ENCODE measurements at regions not wholly inside any gene's neighbourhood (a gene's known extent, or its start where the extent isn't known, plus 50 kb on each side); places are given as distances from the start of the nearest gene placed in this dataset.
"Not testable (repeated sequence)": the region's sequence is repeated elsewhere in the genome, so short reads cannot be mapped to it uniquely, and the experiment has no call there.

DNA sequence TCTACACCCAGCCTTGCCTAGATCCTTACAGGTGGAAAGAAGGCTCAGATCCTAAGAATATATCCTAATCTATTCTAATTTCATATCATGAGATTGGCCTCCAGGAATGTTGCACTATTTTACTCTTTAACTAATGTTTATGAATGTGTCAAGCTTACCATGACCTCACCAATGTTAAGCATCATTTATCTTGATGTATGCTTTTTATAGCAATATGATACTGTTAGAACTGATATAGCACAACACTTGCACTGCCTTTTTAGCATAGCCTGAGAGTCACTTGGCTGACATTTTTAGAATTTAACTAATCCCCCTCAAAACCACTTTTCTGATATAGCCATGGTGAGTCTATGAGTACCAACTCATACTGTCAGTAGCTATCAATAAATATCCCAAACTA, 191.5 kb upstream of the NR2F2 start:
- DNase-seq: no peak

DNA sequence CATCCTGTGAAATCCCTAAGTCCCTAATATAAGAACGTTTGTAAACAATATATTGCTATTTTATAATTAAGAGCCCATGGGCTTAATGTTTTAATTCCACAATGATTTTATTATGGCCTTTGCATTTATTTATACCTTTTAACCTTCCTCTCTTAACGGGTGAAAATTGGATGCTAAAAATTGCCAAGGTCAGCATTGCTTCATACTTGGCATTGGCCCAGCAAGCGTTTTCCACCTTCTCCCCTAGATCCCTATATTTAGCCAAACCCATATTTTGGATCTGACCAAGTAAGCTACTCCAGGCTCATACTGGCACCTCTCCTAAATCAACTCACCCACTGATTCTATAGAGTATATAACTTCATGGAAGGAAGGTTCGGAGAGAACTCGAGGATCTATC, 188.0 kb upstream of the NR2F2 start:
- DNase-seq: no peak

DNA sequence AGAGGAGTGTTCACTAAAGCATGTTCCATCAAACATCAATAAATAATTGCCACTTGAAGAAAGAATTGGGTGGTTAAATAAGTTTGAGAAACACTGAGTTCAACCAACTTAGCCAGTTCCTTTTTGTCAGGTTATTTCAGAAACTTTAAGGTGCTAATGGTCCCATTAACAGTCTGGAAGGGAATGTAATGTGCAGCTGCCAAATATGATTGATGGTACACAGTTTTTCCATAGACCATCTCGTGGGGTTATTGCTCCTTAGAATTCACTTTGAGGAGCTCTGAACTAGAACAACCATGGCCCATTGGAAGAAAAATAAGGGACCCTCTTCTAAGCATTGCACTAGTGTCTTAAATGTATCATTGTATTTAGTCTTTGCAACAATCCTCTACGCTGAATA, 185.8 kb upstream of the NR2F2 start:
- no peak for DNase-seq

DNA sequence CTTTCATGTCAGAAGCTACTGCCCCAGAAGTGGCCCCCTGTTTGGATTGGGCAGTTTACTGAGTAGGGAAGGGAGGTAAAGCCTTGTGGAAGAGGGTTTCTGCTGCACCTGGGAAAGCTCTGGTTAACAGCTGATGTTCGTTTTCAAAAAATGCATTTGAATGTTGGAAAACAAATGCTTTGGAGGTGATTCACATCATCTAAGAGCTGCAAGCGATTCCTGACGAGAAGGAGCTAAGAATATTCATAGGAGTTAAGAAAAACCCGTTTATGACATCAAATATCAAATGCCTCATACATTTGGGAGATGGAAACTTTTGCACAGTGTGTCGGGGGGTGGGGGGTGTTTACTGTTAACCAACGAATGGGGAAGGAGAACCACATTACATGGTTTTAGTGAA, 183.8 kb upstream of the NR2F2 start:
- no peak for DNase-seq

DNA sequence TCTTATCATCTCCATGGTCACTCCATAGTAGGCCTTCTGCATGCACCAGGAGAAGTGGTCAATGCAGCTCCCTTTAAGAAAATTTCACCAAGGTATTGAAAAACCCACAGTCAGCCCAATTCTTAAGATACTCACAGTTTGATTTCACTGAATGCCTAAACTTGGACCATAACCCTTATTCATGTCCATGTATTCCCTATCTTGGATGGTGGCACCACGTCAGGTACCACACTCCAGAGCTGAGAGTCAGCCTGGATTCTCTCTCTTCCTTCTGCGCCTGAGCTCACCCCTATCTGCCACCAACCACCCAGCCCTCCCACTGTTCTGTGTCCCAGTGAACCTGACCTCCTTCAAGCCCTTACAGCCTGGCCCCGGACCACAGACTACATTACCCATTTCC, 183.2 kb upstream of the NR2F2 start:
- DNase-seq: no peak

DNA sequence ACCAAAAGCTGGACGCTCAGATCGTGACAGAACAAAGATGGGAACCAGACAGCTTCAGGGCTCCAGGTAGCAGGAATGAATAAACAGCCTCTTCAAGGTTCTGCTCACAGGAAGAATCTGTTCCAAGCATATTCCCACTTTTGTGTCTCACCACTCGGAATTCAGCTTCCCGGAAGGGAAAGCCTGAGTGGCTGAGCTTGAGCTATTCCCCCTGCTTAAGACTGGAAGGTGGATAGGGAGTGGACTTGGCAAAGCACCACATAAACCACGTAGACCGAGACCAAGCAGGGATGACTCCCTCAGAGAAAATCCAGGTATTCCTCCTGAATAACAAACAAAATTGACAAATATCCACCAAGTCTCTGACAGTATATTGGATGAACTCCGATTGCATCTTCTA, 180.2 kb upstream of the NR2F2 start:
- no peak for DNase-seq

DNA sequence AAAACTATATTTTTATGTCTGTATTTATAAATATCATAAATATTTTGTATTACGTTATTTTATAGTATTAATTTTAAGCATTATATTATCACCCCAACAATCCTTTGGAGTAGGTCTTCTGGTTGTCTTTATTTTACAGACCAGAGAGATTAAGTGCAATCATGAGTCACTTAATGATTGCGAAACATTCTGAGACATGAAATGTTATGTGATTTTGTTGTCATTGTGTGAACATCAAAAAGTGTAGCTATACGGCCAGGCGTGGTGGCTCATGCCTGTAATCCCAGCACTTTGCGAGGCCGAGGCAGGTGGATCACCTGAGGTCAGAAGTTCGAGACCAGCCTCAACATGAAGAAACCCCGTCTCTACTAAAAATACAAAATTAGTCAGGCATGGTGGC, 178.8 kb upstream of the NR2F2 start:
- DNase-seq: not testable (repeated sequence)

DNA sequence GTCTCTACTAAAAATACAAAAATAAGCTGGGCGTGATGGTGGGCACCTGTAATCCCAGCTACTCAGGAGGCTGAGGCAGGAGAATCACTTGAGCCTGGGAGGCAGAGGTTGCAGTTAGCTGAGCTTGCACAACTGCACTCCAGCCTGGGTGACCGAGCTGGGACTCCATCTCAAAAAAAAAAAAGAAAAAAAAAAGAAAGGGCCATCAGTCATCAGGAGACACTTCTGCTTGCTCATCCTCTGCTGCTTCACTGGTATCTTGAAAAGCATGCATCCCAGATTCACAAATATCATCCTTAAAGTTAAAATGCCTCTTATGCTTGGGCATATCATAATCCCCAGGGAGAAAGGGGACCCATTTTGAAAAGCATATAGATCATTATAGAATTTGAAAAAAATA, 176.6 kb upstream of the NR2F2 start:
- no peak for DNase-seq

DNA sequence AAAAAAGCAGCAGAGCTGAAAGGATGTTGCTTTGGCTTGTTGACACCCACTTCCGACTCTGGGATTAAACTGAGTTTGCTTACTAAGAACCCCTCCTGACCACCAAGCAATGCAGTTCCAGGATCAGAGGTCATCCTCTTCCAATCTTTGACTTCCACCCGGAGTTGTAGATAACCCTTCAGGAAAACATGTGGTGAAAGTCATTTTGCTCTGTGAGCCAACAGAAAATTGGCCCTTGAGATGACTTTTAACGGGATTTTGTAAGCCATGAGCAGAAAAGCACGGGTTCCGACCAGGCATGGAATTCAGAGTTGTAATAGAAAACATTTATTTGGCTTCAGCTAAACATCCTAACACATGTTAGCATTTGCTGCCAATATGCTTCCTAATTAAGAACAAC, 171.6 kb upstream of the NR2F2 start:
- no peak for DNase-seq

DNA sequence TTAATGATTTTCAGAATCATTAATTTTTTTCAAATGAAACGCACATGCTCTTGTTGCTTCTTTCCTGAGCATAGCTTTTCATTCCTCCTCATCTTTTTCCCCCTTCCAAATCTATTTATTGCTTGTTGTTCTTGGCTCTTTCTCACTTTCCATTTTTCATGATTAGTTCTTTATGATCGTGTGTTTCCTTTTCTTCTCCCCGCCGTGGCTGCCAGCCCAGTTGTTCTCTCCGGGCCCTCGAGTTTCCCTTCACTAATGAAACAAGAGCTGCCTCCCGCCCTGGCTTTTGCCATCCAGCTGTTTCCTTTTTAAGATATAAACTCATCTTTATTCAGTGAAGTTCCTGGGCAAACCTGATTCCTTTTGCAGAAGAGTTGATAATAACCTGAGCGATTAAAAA, 170.2 kb upstream of the NR2F2 start:
- no peak for DNase-seq

DNA sequence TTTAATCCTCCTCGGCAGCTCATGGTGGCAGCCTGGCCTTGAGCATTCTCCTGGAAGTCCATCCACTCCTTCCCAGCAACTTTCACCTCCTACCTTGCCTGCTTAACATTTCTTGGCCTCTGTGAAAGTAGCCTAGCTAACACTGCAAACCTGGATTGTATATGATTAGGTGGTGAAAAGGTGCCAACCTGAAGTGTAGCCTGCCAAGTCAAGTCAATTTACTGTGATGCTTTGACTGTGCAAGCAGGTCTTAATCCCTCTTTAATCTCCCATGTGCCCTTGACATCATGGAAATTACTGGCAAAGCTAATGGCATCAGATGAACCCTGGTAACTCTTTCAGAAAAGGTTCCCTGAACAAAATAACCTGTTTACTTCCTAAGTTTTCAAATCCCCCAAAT, 169.7 kb upstream of the NR2F2 start:
- no peak for DNase-seq

DNA sequence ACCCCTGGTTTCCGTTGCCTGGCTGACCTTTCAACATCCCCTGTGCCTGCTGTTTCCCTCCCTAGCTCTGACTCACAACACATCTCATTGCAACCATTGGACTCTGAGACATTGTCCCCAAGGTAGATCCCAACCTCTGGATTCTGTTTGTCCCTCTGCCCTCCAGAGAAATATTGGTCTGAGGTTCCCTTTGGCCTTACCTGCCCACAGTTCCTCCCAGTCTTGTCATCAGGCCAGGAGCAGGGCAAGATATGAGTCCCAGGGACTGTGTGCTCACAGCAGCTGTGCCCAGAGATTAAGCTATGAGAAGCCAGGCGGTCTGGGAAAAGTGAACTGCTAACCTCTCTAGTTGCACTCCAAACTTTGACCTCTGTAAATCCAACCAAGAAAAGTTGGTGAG, 168.2 kb upstream of the NR2F2 start:
- no peak for DNase-seq

DNA sequence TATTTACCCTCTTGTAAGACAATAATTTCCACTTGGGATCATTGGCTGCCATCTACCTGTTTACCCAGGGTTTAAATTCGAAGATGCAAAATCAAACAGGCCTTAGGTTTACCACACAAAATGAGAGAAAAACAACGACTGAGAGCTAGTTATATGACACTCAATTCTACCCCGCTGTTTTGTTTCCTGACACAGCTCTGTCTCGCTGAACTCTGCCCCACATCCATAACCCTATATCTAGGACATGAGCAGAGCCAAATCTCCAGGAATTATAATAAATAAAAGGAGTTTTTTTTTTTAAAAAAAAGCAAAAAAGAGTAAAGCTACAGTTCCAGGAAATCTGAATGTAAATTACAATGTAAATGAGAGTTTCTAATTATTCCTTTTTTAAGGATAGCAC, 165.4 kb upstream of the NR2F2 start:
- no peak for DNase-seq

DNA sequence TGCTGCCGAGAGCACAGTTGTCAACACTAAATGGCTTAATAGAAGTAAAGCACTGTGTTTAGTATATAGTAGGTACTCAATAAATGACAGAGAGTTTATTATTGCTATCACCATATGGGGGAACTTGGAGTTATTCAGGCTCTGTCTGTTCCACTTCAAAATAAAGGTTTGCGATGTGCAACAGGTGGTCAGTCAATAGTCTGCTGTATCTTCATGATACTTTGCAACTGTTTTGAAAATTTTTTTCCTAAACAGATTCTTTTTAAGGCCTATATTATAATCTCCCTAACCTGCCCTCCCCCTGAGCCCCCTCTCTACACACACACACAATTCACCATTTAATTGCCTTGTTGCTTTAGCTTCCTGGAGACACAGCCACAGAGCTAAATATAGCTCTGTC, 164.7 kb upstream of the NR2F2 start:
- no peak for DNase-seq

DNA sequence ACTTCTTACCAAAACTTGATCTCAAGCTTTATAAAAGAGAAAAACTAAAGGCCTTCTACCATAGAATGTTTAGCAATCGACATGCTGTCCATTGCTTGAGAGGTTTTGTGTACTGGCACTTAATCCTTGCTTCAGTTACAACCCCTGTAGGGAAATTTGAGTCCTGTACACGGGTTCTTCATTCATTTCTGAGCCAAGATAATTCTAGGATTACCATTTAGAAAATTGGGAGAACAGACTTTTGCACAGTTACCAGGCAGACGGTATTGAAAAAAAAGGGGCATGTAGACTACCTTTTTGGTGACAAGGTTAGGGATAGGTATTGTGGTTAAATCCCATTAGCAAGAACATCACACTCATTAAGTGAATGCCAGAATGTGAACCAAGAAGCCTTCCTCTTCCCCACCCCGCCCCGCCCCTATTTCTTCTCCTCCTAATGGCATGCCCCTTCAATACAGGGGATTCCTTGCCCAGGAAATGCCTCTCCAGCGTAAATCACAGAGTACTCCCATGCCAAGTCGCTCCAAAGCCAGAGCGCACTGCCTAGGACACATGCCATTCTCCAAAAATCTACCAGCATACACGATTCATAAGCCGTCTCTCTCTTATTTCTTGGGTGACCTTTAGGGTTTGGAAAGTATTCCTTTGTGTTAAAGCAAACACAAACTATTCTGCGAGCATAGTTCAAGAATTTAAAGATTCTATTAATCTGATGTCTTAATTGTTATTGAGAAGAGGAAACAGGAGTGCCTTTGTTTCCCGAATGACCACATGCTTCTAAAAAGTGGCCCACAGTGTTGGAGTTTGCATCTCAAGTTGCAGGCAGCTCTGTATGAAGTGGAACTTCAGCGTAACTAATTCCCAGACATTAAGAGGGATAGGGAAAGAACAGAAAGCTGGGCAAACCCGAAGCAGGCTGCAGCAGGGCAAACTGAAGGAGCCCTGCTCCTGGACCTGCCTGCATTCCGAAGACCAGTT, 164.0 kb upstream of the NR2F2 start:
- no peak for DNase-seq

DNA sequence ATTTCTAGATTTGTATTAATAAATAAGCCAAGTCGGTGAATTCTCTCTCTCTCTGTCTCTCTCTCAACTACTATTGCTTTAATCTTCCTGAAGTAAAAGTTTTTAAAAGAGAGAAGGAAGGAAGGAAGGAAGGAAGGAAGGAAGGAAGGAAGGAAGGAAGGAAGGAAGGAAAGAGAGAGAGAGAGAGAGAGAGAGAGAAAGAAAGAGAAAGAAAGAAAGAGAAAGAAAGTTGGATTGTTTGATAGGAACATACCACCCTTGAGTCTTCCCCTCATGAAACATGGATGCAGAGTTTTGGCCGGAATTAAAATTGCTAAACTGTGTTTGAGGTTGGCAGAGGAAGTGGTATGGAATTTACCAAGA, 159.9 kb upstream of the NR2F2 start:
- DNase-seq: not testable (repeated sequence)

DNA sequence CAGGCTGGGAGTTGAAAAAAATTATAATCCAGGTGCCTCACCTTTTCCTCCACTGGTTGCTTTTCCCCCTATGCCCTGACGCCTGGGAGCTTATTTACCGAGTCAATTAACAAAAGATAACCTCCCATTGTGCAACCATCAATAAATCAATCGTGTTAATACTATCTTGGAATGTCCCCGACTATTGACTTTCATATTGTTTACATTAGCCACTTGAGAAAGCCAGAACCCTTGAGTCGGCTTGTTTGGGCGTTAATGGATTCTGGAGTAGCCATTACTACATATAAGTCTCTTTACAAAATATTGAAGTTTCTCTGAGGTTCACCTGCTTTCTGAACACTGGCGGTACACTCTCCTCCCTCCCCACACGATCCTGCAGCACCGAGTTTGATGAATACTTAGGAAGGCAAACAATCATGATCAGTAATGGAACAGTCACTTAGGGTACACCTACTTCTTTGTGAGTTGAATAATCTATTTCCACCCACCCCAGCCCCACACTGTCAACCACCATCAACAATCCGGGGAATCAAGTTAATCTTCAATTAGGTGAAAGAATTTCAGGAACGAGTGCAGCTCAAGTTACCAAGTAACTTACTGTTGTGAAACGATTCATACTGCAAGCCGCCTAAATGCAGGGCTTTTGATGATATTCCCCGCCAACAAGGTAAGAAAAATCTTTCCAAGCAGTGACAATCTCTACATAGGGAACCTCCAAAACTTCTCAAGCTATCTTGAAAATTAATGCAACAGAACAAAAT, 159.3 kb upstream of the NR2F2 start:
- no peak for DNase-seq

DNA sequence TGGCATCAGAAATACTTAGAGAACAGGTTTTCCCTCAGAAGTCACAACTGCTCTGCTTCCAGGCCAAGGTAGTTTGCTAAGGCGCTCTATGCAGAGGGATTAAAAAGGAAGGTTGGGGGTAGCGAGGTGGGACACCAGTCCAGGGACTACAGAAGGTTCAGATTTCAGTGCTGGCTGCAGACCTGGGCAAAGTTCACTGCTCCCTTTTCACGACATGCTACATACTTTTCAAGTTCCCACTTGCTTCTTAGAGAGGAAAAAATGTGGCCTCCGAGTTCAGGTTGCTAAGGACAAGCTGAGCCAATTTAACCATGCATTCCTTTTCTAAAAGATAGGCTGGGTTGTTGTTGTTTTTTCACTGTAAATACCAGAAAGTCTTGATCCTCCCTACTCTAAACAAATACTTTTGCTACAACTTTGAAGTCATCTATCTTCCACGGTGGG, 158.6 kb upstream of the NR2F2 start:
- no peak for DNase-seq

DNA sequence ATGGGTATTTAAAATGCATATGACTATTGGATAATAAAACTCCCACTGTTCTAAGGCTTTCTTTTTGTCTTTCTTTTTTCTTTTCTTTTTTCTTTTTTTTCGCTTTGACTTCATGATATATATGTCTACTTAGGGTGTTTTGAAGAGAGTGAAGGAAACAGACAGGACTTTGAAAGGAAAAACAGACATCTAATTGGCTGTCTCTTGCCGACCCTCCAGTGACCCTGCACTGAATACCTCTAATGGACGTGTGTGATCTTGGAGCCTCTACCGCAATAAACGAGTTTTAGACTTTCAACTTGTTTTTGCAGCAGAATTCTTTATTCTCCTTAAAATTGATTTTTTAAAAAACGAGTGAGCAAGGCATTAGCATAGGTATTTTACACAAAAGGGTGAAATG, 158.1 kb upstream of the NR2F2 start:
- DNase-seq: no peak

DNA sequence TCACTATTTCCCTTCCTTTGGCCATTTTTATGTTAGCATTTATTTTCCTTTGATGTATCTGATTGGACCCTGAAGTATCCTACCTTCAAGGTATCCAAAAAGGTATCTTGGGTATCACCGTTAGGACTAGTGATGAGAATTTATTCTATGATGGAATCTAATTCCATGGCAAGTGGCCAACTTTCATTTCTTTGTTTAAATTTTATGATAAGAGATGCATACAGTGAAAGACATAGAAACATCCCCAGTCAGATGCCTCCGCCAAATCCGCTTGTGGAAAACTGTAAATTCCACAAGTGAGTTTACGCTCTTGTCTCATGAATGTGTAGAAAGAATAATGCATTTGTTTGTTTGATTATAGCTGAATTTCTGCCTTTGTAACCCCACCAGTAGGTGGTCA, 153.7 kb upstream of the NR2F2 start:
- no peak for DNase-seq

DNA sequence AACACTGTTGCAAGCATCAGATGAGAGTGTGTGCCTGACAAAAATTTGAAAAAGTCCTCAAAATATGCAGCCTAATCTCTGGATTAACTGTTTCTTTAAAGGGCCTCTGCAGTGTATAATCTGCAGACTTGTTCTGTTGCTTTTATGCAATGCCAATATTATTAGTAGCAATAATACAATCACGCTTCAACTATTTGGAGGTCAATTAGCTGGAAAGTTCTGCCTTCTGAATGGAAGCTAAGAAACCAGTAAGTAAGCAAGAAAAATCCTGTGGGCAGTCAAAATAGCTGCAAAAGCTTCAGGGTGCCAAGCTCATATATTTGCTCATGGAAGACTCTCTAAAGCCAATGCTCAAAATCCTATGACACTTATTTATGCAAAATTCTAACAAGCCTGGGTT, 153.2 kb upstream of the NR2F2 start:
- no peak for DNase-seq

DNA sequence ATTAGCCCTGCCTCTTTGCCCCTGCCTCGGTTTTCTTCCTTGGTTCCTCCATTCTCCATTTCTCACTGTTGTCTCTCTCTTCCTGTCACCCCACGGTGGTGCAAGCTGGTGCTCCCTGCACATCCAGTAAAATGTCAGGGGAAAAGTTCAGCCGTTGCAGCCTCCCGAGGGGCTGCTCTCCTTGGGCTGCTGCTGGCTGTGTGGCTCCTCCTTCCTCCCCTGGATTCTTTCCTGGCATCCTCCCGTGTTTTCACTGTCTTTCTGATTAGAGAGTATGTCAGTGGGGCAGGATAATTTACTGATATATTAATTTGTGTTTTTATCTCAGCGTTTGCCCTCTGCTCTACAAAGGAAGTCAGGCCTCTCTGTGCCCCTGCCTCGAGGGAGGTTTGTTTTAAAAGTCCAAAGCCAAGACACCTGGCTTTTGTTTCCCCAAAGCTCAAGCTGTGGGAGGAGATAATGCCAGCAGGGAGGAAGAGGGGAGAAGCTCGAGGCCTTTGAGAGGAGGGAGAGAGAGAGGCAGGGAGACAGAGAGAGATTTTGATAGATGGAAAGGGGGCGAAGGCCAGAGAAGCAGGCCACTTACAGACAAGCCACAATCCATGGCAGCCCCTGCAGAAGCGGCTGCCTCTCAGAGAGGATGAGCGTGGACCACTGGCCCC, 150.3 kb upstream of the NR2F2 start:
- no peak for DNase-seq

DNA sequence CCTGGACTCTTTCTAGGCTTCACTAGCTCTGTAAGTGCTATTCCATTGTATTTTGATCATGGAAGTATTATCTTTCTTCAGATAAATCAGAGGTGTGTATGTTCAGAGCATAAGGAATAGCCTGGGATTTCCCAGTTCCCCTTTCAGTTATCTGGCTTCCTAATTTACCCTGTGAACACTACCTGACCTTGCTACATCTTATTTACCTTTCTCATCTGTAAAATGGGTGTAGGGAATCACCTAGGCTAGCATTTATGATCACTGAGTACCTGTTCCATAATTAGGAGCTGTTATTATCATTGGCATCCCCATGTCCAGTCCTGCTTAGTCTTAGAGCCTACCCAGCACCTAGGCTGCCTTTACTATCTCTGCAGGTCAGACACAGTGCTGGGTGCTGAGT, 149.3 kb upstream of the NR2F2 start:
- DNase-seq: no peak

DNA sequence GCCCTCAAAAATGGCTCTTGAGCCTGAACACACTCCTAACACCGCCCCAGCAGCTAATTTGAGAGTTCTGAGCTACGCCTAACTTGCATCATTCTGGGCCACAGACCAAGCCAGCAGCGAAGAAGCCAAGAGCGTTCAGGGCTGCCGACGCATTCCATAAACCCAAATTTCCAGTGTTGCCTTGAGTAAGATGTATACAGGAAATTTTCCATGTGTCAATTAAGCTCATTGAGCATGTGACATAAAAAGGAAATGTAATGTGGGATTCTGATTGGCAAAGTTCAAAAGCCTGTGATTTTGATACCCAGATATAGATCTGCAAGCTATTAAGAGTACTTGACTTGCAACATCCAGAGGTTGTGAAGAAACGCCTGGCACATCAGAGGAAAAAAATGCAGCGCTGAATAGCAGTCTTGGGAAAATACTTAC, 148.6 kb upstream of the NR2F2 start:
- DNase-seq: no peak

All from SHP77 (cell line).